HepG2 (cell line): ENCODE measurements at regions not wholly inside any gene's neighbourhood (a gene's known extent, or its start where the extent isn't known, plus 50 kb on each side); places are given as distances from the start of the nearest gene placed in this dataset.

ENCODE experiments used
- ATAC-seq: fragments of 200-7000 bp; cut with Tn5 transposase; 3 replicates; pipeline ENCODE4 v1.9.1; 2020; ENCODE audit warnings: mild to moderate bottlenecking, moderate library complexity
- BruUV-seq: library from RNA; stranded (reverse); fragments of 400-500 nt; replicated peaks from 2 replicates; lab custom pipeline; 2021; lab: Mats Ljungman, UMichigan
- CTCF ChIA-PET: fragments of 300-600 bp; formaldehyde crosslinking; extraction: SDS; loops from one replicate; lab custom pipeline; 2021; ENCODE audit warnings: low total read pairs, inconsistent platforms, low intra/inter-chr PET ratio; lab: Yijun Ruan, JAX
- POLR2A ChIA-PET: fragments of 350-600 bp; sonication (Branson Sonifier 250); formaldehyde crosslinking; loops from one replicate; lab custom pipeline; 2020; ENCODE audit warnings: antibody characterized with exemption, inconsistent platforms; lab: Yijun Ruan, JAX
- DNase-seq: peaks from one replicate; pipeline ENCODE4 v3.0.0-alpha.2; 2015; ENCODE audit warnings: low spot score
- FAIRE-seq: peaks from 3 replicates; lab custom pipeline; 2011; peaks lifted over from hg19 to GRCh38; lab: Jason Lieb, UNC
- H2AFZ ChIP-seq: one replicate; pipeline ENCODE4 v1.6.1; 2011; ENCODE audit warnings: low read length, inconsistent platforms
- H3K27ac ChIP-seq: fragments of 300-600 bp; 3 replicates; pipeline ENCODE4 v1.8.0; 2011; ENCODE audit warnings: mixed run types, mild to moderate bottlenecking, mixed read lengths, low read length, inconsistent platforms; ENCODE audit not compliant: insufficient read depth; ENCODE audit errors: extremely low read length
- H3K27me3 ChIP-seq, 2 experiments: fragments of 200-600 bp in 1 of 2; 2 replicates in 1 of 2; 3 replicates in 1 of 2; pipeline versions ENCODE4 v1.6.0 to v1.8.0; 2011; ENCODE audit warnings: low read length in 2 of 2, mild to moderate bottlenecking in 2 of 2, moderate library complexity in 2 of 2, inconsistent platforms in 1 of 2; ENCODE audit not compliant: insufficient read depth in 2 of 2, control insufficient read depth in 1 of 2
- H3K36me3 ChIP-seq, 2 experiments: fragments of 200-600 bp in 1 of 2; replicated peaks in 1 of 2; 2 replicates in 1 of 2; 3 replicates in 1 of 2; pipeline versions ENCODE4 v1.5.1 to v1.8.0; 2011; ENCODE audit warnings: low read length in 2 of 2, inconsistent platforms in 1 of 2; ENCODE audit not compliant: insufficient read depth in 2 of 2, control insufficient read depth in 1 of 2
- H3K4me1 ChIP-seq: 2 replicates; pipeline ENCODE4 v1.5.1; 2012; ENCODE audit warnings: low read length, inconsistent platforms; ENCODE audit not compliant: insufficient read depth
- H3K4me2 ChIP-seq: 2 replicates; pipeline ENCODE4 v1.6.0; 2011; ENCODE audit warnings: low read depth, low read length, inconsistent platforms
- H3K4me3 ChIP-seq, 3 experiments: fragments of 200-600 bp in 1 of 3; sonication (generic), shearing (Covaris generic) in 1 of 3; replicated peaks in 1 of 3; 2 replicates each; pipeline ENCODE4 v1.5.1; 2011 to 2016; ENCODE audit warnings: low read length in 3 of 3, inconsistent platforms in 2 of 3, low read depth in 2 of 3, mild to moderate bottlenecking in 2 of 3, control low read depth in 1 of 3, mixed read lengths in 1 of 3; ENCODE audit not compliant: insufficient read depth in 1 of 3
- H3K79me2 ChIP-seq: one replicate; pipeline ENCODE4 v1.6.1; 2011; ENCODE audit warnings: low read length, inconsistent platforms; ENCODE audit not compliant: insufficient read depth
- H3K9ac ChIP-seq: 2 replicates; pipeline ENCODE4 v1.6.0; 2011; ENCODE audit warnings: mild to moderate bottlenecking, low read depth, low read length, inconsistent platforms; ENCODE audit not compliant: insufficient read depth
- H3K9me3 ChIP-seq: 2 replicates; pipeline ENCODE4 v1.5.1; 2012; ENCODE audit warnings: mild to moderate bottlenecking, low read length
- H4K20me1 ChIP-seq: 2 replicates; pipeline ENCODE4 v1.6.0; 2011; ENCODE audit warnings: inconsistent platforms, mild to moderate bottlenecking, low read length, moderate library complexity; ENCODE audit not compliant: insufficient read depth
- ESRRA ChIP-seq: sonication (generic); formaldehyde crosslinking; IDR thresholded peaks from 2 replicates; pipeline ENCODE4 v1.5.1; 2020; ENCODE audit warnings: mild to moderate bottlenecking, low read depth, missing genetic modification reagents
- GATAD2A ChIP-seq: IDR thresholded peaks from 2 replicates; pipeline ENCODE4 v1.6.1; 2016
- PREB ChIP-seq: sonication (generic); formaldehyde crosslinking; IDR thresholded peaks from 2 replicates; pipeline ENCODE4 v1.4.0; 2020; ENCODE audit warnings: missing genetic modification reagents
- TBX2 ChIP-seq: sonication (generic); formaldehyde crosslinking; IDR thresholded peaks from 2 replicates; pipeline ENCODE4 v1.5.0; 2020; ENCODE audit warnings: missing genetic modification reagents, mild to moderate bottlenecking, borderline replicate concordance
- TCF7 ChIP-seq: sonication (generic); IDR thresholded peaks from 2 replicates; pipeline ENCODE4 v1.6.1; 2016; ENCODE audit warnings: antibody characterized with exemption, low read depth
- ZBTB42 ChIP-seq: sonication (generic); formaldehyde crosslinking; IDR thresholded peaks from 2 replicates; pipeline ENCODE4 v1.5.0; 2020; ENCODE audit warnings: mild to moderate bottlenecking, missing genetic modification reagents
- ZNF296 ChIP-seq: sonication (generic); formaldehyde crosslinking; conservative IDR thresholded peaks from 2 replicates; pipeline ENCODE4 v1.5.0; 2020; ENCODE audit warnings: mild to moderate bottlenecking, missing genetic modification reagents
- ZNF382 ChIP-seq: sonication (generic); formaldehyde crosslinking; IDR thresholded peaks from 2 replicates; pipeline ENCODE4 v1.5.0; 2020; ENCODE audit warnings: missing genetic modification reagents, mild to moderate bottlenecking, borderline replicate concordance
- ZNF44 ChIP-seq: sonication (generic); formaldehyde crosslinking; IDR thresholded peaks from 2 replicates; pipeline ENCODE4 v1.5.1; 2020; ENCODE audit warnings: mild to moderate bottlenecking, missing genetic modification reagents
- ZNF572 ChIP-seq: sonication (generic); formaldehyde crosslinking; IDR thresholded peaks from 2 replicates; pipeline ENCODE4 v1.5.1; 2020; ENCODE audit warnings: mild to moderate bottlenecking, missing genetic modification reagents
- ZNF629 ChIP-seq: sonication (generic); formaldehyde crosslinking; conservative IDR thresholded peaks from 2 replicates; pipeline ENCODE4 v1.5.0; 2020; ENCODE audit warnings: missing genetic modification reagents
- ZNF747 ChIP-seq: sonication (generic); formaldehyde crosslinking; IDR thresholded peaks from 2 replicates; pipeline ENCODE4 v1.8.1; 2023; ENCODE audit warnings: missing genetic modification reagents, mild to moderate bottlenecking, borderline replicate concordance
- ZNF850 ChIP-seq: sonication (generic); formaldehyde crosslinking; conservative IDR thresholded peaks from 2 replicates; pipeline ENCODE4 v1.9.0; 2021; ENCODE audit warnings: mild to moderate bottlenecking, missing genetic modification reagents
- WGBS: methylation state at CpG from one replicate; pipeline ENCODE4 v1.1.6; 2017; ENCODE audit warnings: low lambda C conversion rate; 5-methylcytosine and 5-hydroxymethylcytosine counted together
- in situ Hi-C: cut with HindIII; loops from 2 replicates; pipeline ENCODE4 v1.10.0; 2017; ENCODE audit warnings: low pct_unique_long_range_greater_than_20kb; ENCODE audit not compliant: extremely low pct_ligation_motif_present
- intact Hi-C: fragments of 100-400 bp; cut with micrococcal nuclease; formaldehyde crosslinking; loops from one replicate; pipeline ENCODE4 v1.10.0; 2022; ENCODE audit not compliant: unreplicated experiment
- TF ChIP-seq, protein P1 (sequence below): sonication (generic); formaldehyde crosslinking; IDR thresholded peaks from 2 replicates; pipeline ENCODE4 v1.4.0; 2020; ENCODE audit warnings: missing genetic modification reagents

DNA sequence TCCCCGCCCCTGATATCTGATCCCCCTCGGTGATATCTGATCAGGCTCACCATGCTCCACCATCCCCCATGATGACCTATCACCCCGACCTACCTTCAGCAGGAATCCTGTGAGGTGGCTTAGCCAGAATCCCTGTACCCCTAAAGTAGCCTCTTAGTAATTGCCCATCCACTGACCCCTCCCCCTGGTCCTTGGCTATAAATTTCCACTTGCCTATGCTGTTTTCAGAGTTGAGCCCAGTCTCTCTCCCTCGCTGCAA is 177.5 kb upstream of the GGTLC1 start:
- in situ Hi-C loops = loop anchor here (10.0 to 25.0 kb wide), 2 partner anchors 229 to 609 kb away; no protein-coding TSS in a partner anchor

GRCh38 chr20:24165301-24166122 is 176.9 kb upstream of the GGTLC1 start:
- Histone ChIP-seq H3K4me3 (no peak overlapping the region), H3K36me3 (no peaks in the 10 kb centered on the region), H3K9me3 (no peaks in the 10 kb centered on the region), H3K4me2 (no peak overlapping the region), H3K9ac (no peak overlapping the region), H3K27ac (no peak overlapping the region), H3K27me3 (no peaks in the 10 kb centered on the region), H2AFZ (no peak overlapping the region), H3K79me2 (no peaks in the 10 kb centered on the region), H3K4me1 (no peaks in the 10 kb centered on the region), H4K20me1 (no peaks in the 10 kb centered on the region)
- WGBS = 39% methylated on average over 6 of the region's 6 CpGs
- TF ChIP-seq PREB (CRISPR knock-in tag) (no peak), TBX2 (CRISPR knock-in tag) (no peak), ZNF382 (CRISPR knock-in tag) (no peak), TCF7 (no peak), ZNF629 (CRISPR knock-in tag) (no peak), ESRRA (no peak), ZNF296 (no peak), ZBTB42 (CRISPR knock-in tag) (no peak), GATAD2A (no peak), ZNF44 (no peak), ZNF747 (CRISPR knock-in tag) (no peak)
- CTCF ChIA-PET = interaction anchor here (1.6 kb wide), 1 partner anchor 228 kb away, joined by 6 read pairs; no protein-coding TSS in a partner anchor
- FAIRE-seq = no peak
- no TSS peak for BruUV-seq
- POLR2A ChIA-PET = no interaction called here
- no peak for ATAC-seq
- no peak for DNase-seq
- in situ Hi-C loops (loop anchor here (10.0 to 25.0 kb wide), 2 partner anchors 228 to 609 kb away; no protein-coding TSS in a partner anchor), intact Hi-C loops (loop anchor here (2.0 kb wide), 1 partner anchor 63 kb away; no protein-coding TSS in a partner anchor)

More for the DNA sequence above, 177.5 kb upstream of the GGTLC1 start:
- no peak overlapping the region for H3K27ac ChIP-seq
- H3K9me3 ChIP-seq = no peaks in the 10 kb centered on the region
- H3K9ac ChIP-seq = no peak overlapping the region
- TF ChIP-seq ZNF572 (no peak), ZNF850 (no peak)
- TF ChIP-seq, protein P1, sequence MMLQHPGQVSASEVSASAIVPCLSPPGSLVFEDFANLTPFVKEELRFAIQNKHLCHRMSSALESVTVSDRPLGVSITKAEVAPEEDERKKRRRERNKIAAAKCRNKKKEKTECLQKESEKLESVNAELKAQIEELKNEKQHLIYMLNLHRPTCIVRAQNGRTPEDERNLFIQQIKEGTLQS (CRISPR knock-in tag) = no peak
- no peak overlapping the region for H3K4me3 ChIP-seq
- H2AFZ ChIP-seq = no peak overlapping the region
- FAIRE-seq = no peak
- H4K20me1 ChIP-seq = no peaks in the 10 kb centered on the region
- no peak for DNase-seq
- ATAC-seq = no peak
- H3K79me2 ChIP-seq = no peaks in the 10 kb centered on the region
- ChIA-PET POLR2A (no interaction called here), CTCF (no interaction called here)
- H3K4me2 ChIP-seq = no peak overlapping the region
- WGBS = 3% methylated on average over 4 of the region's 4 CpGs
- no peaks in the 10 kb centered on the region for H3K36me3 ChIP-seq
- BruUV-seq = no TSS peak
- intact Hi-C loops = no loop called here
- H3K4me1 ChIP-seq = no peaks in the 10 kb centered on the region
- H3K27me3 ChIP-seq = no peaks in the 10 kb centered on the region
